ENCODE measurements at regions not wholly inside any gene's neighbourhood (a gene's known extent, or its start where the extent isn't known, plus 50 kb on each side); places are given as distances from the start of the nearest gene placed in this dataset.

DNA sequence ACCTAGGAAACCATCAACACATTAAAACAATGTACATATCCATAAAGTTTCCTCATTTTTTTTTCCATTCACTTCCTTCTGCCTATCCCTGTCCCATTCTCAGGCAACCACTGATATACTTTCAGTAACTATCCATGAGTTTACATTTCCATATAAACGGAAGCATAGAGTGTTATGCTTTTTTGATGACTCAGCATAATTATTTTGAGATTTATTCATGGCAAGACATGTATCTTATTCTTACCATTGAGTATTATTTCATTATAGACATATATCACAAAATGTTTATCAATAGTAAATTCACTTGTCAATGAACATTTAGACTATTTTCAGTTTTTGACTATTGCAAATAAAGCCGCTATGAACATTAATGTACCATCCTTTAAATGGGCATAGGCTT is 1786.8 kb upstream of the ACO1 start:
- TF ChIP-seq CTCF (IDR thresholded peaks at IDR 0.05): no peak
- no peak for TF ChIP-seq POLR2AphosphoS5 (IDR thresholded peaks at IDR 0.05)
- no peak for TF ChIP-seq POLR2A (IDR thresholded peaks at IDR 0.05)

Measured in prostate gland (tissue), 2 donors.